Left cardiac atrium (tissue), 4 donors: ENCODE measurements at regions not wholly inside any gene's neighbourhood (a gene's known extent, or its start where the extent isn't known, plus 50 kb on each side); places are given as distances from the start of the nearest gene placed in this dataset.
"Not testable (repeated sequence)": the region's sequence is repeated elsewhere in the genome, so short reads cannot be mapped to it uniquely, and the experiment has no call there.

ENCODE experiments used
- ATAC-seq, 2 donors: fragments of 200-7000 bp; cut with Tn5 transposase; one replicate each; pipeline ENCODE4 v1.9.1; 2020; ENCODE audit warnings: mild to moderate bottlenecking in 2 of 2, moderate library complexity in 2 of 2
- DNase-seq: peaks from one replicate; pipeline ENCODE4 v3.0.0-alpha.2; 2020
- intact Hi-C, 2 donors: fragments of 100-400 bp; cut with DNase I; formaldehyde crosslinking; loops; one replicate each; pipeline versions ENCODE4 v1.14.1 to v1.15.1; 2022 to 2023
- donor health status: DM: no; HTN: yes; CAD: no.
- donor health status: DM: no; HTN: yes; CAD: no; lungs with severe emphysema.
- donor health status: DM: yes; HTN: yes; CAD: no.
- donor health status: Dilated cardiomyopathy.

- DNase-seq (no peak), ATAC-seq (no peak)
- intact Hi-C loops: no loop called here
These were observed 908.2 kb downstream of the TSN start for GRCh38 chr2:122663620-122664019.

GRCh38 chr2:122669627-122670026 lies 914.2 kb downstream of the TSN start:
- intact Hi-C loops: no loop called here
- no peak for DNase-seq
- ATAC-seq: no peak

- ATAC-seq (no peak), DNase-seq (no peak)
- intact Hi-C loops: no loop called here
These were observed 915.4 kb downstream of the TSN start for GRCh38 chr2:122670897-122671296.

GRCh38 chr2:122680662-122681061 lies 925.2 kb downstream of the TSN start:
- intact Hi-C loops: no loop called here
- ATAC-seq: no peak
- DNase-seq: no peak

- intact Hi-C loops: no loop called here
- no peak for ATAC-seq
- DNase-seq: no peak
These were observed 926.2 kb downstream of the TSN start for GRCh38 chr2:122681626-122682025.

GRCh38 chr2:122682356-122682755 lies 926.9 kb downstream of the TSN start:
- DNase-seq: no peak
- no peak for ATAC-seq
- intact Hi-C loops: no loop called here

- DNase-seq (no peak), ATAC-seq (no peak)
- intact Hi-C loops: no loop called here
These were observed 927.6 kb downstream of the TSN start for GRCh38 chr2:122683018-122683417.

GRCh38 chr2:122692400-122693083 lies 937.1 kb downstream of the TSN start:
- no peak for ATAC-seq
- intact Hi-C loops: no loop called here
- no peak for DNase-seq

- ATAC-seq (no peak), DNase-seq (no peak)
- intact Hi-C loops: no loop called here
These were observed 942.0 kb downstream of the TSN start for GRCh38 chr2:122697415-122697814.

- DNase-seq: no peak
- no peak for ATAC-seq
- intact Hi-C loops: no loop called here
These were observed 948.2 kb downstream of the TSN start for GRCh38 chr2:122703676-122704075.

- ATAC-seq (no peak), DNase-seq (no peak)
- intact Hi-C loops: no loop called here
These were observed 948.7 kb downstream of the TSN start for GRCh38 chr2:122704109-122704563.

GRCh38 chr2:122705746-122706145 lies 950.3 kb downstream of the TSN start:
- ATAC-seq (no peak), DNase-seq (no peak)
- intact Hi-C loops: no loop called here

- intact Hi-C loops: no loop called here
- no peak for ATAC-seq
These were observed 951.3 kb downstream of the TSN start for GRCh38 chr2:122706757-122707223.

GRCh38 chr2:122707224-122707824 lies 951.9 kb downstream of the TSN start:
- ATAC-seq (no peak), DNase-seq (no peak)
- intact Hi-C loops: no loop called here

More at GRCh38 chr2:122706757-122707223, 951.3 kb downstream of the TSN start:
- no peak for DNase-seq

- intact Hi-C loops: no loop called here
- ATAC-seq (no peak), DNase-seq (no peak)
These were observed 954.6 kb downstream of the TSN start for GRCh38 chr2:122710049-122710448.

GRCh38 chr2:122713800-122714199 lies 958.3 kb downstream of the TSN start:
- intact Hi-C loops: no loop called here
- DNase-seq: no peak
- no peak for ATAC-seq

- ATAC-seq, intact Hi-C loops, DNase-seq: not testable (repeated sequence)
These were observed 965.4 kb downstream of the TSN start for GRCh38 chr2:122720822-122721221.

GRCh38 chr2:122734766-122735424 lies 979.4 kb downstream of the TSN start:
- ATAC-seq: no peak

GRCh38 chr2:122736279-122736678 lies 980.8 kb downstream of the TSN start:
- DNase-seq (no peak), ATAC-seq (no peak)
- intact Hi-C loops: no loop called here

More at GRCh38 chr2:122734766-122735424, 979.4 kb downstream of the TSN start:
- DNase-seq: no peak
- intact Hi-C loops: no loop called here

GRCh38 chr2:122737429-122738077 lies 982.1 kb downstream of the TSN start:
- DNase-seq: no peak
- intact Hi-C loops: no loop called here
- ATAC-seq: no peak
